ENCODE measurements at regions not wholly inside any gene's neighbourhood (a gene's known extent, or its start where the extent isn't known, plus 50 kb on each side); places are given as distances from the start of the nearest gene placed in this dataset.

DNA sequence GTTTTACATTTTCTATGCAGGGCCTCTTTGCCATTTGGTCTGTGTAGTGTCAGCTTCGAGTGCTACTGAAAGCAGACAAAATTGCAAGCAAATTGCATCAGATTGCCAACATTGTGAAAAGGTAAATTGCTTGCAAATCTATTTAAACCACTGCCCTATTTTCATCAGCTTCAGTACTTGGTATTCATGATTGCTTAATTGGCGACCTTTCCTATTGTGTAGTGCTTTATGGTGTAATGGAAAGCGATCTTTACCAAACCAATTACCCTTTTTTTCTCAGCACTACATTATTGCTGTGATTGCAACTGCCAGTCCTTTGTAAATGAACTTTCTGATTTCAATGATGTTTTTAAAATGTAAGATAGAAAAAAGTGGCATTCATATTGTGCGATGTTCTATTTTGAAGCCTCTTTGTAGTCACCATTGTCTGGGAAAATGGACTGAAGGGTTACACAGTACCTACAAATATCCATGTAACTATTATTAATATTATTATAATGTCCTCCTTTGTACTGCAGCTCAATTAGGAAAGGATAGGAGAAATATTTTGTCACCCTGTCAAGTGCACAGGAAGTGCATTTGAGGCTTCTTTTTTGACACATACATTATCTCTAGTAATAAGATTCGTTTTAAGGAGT, 177.7 kb upstream of the SP8 start:
- no peak for DNase-seq
- Mint-ChIP-seq H3K36me3 (ENCODE audit: low read depth) (no peaks in the 10 kb centered on the region), H3K9me3 (no peaks in the 10 kb centered on the region), H3K27ac (no peak overlapping the region), H3K4me3 (no peak overlapping the region), H3K27me3 (no peaks in the 10 kb centered on the region), H3K4me1 (ENCODE audit: low read depth) (no peaks in the 10 kb centered on the region)

DNA sequence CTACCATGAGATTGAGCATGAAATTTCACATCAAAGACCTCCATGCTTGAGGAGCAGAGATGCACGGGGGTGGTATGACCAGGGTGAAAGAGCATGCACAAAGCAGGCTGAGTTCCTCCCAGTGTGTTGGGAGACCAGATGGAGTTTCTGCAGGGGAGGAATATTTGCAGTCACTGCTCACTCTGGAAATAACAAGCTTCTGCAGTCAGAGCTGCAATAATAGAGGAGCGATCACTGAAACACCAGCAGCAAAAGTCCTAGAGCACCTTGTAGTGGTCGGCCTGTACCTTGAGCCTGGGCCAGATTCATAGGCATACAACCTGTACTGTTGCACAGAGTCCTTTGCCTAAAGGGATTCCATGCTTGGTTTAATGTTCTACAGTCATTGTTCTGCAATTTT, 184.5 kb upstream of the SP8 start:
- no peaks in the 10 kb centered on the region for H3K36me3 Mint-ChIP-seq (ENCODE audit: low read depth)
- no peak for DNase-seq
- no peak overlapping the region for H3K4me3 Mint-ChIP-seq
- no peaks in the 10 kb centered on the region for H3K9me3 Mint-ChIP-seq
- H3K4me1 Mint-ChIP-seq (ENCODE audit: low read depth) = no peaks in the 10 kb centered on the region
- H3K27ac Mint-ChIP-seq = no peak overlapping the region
- no peaks in the 10 kb centered on the region for H3K27me3 Mint-ChIP-seq

DNA sequence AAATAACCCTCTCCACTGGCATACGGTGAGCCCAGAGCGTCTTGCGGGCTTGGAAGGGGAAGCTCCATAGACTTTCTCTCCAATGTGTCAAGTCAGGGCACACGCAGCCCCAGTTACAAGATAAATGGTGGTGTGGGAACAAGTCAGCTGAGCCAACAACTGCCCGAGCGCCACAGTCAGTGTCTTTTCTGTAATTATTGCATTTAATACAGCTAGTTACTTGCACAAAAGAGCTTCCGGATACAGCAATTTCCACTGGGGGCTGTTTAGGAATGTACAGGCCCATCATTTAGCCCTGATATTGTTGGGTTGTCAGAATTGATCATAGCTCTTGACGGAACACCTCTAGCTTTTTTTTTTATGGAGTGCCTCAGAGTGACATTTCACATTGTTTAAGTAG, 193.5 kb upstream of the SP8 start:
- H3K4me1 Mint-ChIP-seq (ENCODE audit: low read depth) = no peaks in the 10 kb centered on the region
- no peaks in the 10 kb centered on the region for H3K36me3 Mint-ChIP-seq (ENCODE audit: low read depth)
- H3K4me3 Mint-ChIP-seq = no peak overlapping the region
- H3K27me3 Mint-ChIP-seq = no peaks in the 10 kb centered on the region
- H3K27ac Mint-ChIP-seq = no peak overlapping the region
- DNase-seq = no peak
- no peaks in the 10 kb centered on the region for H3K9me3 Mint-ChIP-seq

DNA sequence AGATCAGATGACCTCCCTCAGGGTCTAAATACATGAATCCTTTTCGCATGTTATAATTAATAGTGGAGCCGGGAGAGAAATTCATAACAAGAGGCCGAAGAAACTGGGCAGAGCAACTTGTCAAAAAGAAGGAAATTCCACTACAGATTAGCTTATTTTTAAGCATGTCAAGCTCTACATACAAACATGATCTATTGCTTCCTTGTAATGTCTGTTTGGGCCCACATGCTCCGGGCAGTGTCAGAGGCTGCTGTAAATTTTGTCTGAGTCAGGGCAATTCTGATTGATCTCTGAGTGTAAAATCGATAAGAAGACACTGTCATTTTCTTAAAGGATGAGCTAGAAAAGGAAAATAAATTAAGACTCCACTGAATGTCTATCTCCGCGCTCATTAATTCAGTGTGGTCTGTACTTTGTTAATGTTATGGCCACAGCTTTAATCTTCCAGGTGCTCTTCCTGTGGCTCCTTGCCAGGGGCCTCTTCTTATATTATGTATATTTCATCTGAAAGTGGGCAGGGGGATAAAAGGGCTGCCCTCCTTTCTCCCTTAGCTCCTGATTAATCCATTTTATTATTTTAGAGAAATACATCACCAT, 194.1 kb upstream of the SP8 start:
- no peak for DNase-seq
- H3K4me3 Mint-ChIP-seq = no peak overlapping the region
- no peaks in the 10 kb centered on the region for H3K4me1 Mint-ChIP-seq (ENCODE audit: low read depth)
- no peaks in the 10 kb centered on the region for H3K36me3 Mint-ChIP-seq (ENCODE audit: low read depth)
- H3K27me3 Mint-ChIP-seq = no peaks in the 10 kb centered on the region
- no peak overlapping the region for H3K27ac Mint-ChIP-seq
- H3K9me3 Mint-ChIP-seq = no peaks in the 10 kb centered on the region

DNA sequence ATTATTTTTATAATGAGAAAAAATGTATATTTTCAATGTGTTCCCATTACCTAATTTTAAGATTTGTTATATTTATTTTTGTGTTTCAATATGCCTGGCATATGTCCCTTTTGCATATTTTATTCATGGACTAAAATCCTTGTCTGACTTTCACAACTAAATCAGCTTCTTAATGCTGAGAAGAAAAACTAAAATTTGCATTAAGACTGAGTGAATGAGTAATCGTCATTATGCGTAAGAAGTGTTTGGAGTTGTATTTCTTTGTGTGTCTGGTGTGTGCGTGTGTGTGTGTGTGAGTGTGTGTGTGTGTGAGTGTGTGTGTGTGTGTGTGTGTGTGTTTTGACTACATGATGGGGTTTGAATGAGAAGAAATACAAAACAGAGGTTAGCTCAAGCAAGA, 201.7 kb upstream of the SP8 start:
- Mint-ChIP-seq H3K4me3 (no peak overlapping the region), H3K27me3 (no peaks in the 10 kb centered on the region), H3K9me3 (no peaks in the 10 kb centered on the region), H3K36me3 (ENCODE audit: low read depth) (no peaks in the 10 kb centered on the region), H3K27ac (no peak overlapping the region), H3K4me1 (ENCODE audit: low read depth) (no peaks in the 10 kb centered on the region)
- no peak for DNase-seq

DNA sequence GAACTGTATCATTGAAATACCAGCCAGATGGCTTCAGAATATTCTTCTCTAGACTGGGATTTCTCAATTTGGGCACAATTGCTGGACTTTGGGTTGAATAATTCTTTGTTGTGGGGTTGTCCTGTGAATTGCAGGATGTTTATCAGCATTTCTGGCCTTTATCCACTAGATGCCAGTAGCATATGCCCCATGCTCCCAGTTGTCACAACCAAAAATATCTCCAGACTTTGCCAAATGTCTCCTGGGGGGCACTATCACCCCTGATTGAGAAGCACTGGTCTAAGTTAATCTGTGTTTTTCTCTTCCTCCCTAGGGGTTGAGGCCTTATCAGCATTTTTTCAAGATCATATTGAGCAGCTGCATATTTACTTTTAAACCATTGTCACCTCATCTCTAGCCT, 204.9 kb upstream of the SP8 start:
- peaks cover 2% of the 10 kb centered on the region for H3K9me3 Mint-ChIP-seq
- no peaks in the 10 kb centered on the region for H3K36me3 Mint-ChIP-seq (ENCODE audit: low read depth)
- H3K27ac Mint-ChIP-seq = no peak overlapping the region
- H3K27me3 Mint-ChIP-seq = no peaks in the 10 kb centered on the region
- no peak overlapping the region for H3K4me3 Mint-ChIP-seq
- H3K4me1 Mint-ChIP-seq (ENCODE audit: low read depth) = no peaks in the 10 kb centered on the region
- DNase-seq = no peak

DNA sequence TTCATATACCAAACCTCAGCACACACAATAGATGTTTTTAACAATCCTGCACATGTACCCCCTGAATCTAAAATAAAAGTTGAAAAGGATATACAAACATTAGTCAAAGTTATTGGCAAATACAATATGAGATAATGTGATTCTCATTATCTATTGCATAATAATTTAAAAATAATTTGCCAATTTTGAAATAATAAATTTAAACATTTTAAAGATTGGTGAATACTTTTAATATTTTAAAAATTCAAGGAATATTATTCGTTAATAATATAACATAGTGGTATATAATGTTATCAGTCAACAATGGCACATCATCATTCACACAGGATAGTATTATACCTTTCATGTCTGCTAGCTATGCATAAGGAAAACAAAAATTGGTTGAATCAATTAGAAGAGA, 207.0 kb upstream of the SP8 start:
- Mint-ChIP-seq H3K36me3 (ENCODE audit: low read depth) (no peaks in the 10 kb centered on the region), H3K27ac (no peak overlapping the region), H3K4me3 (no peak overlapping the region), H3K4me1 (ENCODE audit: low read depth) (no peaks in the 10 kb centered on the region), H3K27me3 (peaks cover 6% of the 10 kb centered on the region), H3K9me3 (peaks cover 2% of the 10 kb centered on the region)
- no peak for DNase-seq

DNA sequence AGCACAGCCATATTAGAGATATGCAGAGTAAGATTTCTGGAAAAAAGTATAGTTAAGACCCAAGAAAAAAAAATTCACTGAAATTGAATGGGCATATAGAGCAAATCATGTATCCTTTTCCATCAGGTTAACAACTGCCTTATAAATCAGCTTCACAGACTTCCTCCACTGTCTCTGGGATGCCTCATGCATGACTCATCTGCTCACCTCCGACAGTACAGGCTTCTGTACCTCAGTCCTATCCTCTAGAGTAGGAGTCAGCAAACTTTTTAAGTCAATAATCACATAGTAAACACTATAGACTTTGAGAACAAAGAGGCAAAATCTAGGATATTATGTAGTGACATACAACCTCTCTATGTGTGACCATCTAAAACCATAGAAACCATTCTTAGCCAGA, 211.6 kb upstream of the SP8 start:
- Mint-ChIP-seq H3K27ac (no peak overlapping the region), H3K4me1 (ENCODE audit: low read depth) (no peaks in the 10 kb centered on the region), H3K4me3 (no peak overlapping the region), H3K27me3 (peaks cover 6% of the 10 kb centered on the region), H3K36me3 (ENCODE audit: low read depth) (no peaks in the 10 kb centered on the region), H3K9me3 (peaks cover 7% of the 10 kb centered on the region)
- DNase-seq = no peak

DNA sequence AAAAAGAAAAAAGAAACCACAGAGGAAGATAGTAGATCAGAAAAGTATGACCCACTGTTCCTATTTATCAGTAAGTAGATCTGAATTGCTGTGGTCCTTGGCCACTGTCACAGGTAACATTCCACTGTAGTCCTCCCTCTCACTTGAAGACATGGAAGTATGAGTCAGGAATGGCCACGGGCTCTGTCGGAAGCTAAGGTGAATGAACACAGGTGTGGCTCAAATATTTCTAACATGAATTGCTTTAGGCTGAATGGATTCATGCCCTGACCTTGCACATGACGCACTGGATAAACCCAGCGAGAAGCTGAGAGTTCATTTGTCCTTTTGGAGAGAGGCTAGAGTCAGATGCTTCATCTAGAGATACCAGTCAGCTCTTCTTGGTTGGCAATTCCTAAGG, 224.5 kb upstream of the SP8 start:
- Mint-ChIP-seq H3K4me1 (ENCODE audit: low read depth) (no peaks in the 10 kb centered on the region), H3K27me3 (no peaks in the 10 kb centered on the region), H3K36me3 (ENCODE audit: low read depth) (no peaks in the 10 kb centered on the region), H3K4me3 (no peak overlapping the region), H3K27ac (no peak overlapping the region), H3K9me3 (peaks cover 9% of the 10 kb centered on the region)
- no peak for DNase-seq

DNA sequence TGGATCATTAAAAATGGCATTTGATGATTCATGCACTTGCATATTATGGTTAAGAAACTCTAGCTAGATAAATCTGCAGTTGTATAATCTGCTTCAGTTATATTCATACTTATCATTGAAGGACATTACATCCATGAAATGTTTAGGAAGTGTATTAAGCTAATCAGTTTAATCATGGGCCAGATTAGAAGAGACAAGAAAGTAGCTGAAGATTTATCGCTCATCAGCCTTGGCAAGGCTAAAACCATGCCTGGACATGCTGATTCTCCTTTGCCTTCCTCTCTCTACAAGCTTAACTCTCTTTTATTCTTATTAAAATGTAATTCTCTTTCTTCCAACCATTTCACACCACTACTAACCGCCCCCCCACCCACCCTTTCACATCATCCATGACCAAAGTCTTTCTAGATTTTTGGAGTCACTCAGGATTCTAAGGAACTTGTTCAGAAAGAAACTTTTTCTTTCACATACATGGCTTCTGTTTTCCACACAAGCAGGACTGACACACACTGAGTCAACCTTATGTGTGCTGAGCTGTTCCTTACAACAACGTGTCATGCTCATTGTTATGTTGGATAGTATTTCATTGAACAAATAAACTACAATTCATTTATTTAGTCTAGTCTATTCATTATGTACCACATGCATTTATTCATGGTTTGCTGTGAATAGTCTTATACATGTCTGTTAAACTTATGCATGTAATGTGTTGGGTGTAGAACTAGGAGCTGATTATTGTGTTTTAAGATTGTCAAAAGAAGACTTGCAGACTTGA, 227.3 kb upstream of the SP8 start:
- H3K9me3 Mint-ChIP-seq = no peaks in the 10 kb centered on the region
- H3K27ac Mint-ChIP-seq = no peak overlapping the region
- no peak for DNase-seq
- no peaks in the 10 kb centered on the region for H3K27me3 Mint-ChIP-seq
- H3K36me3 Mint-ChIP-seq (ENCODE audit: low read depth) = no peaks in the 10 kb centered on the region
- no peaks in the 10 kb centered on the region for H3K4me1 Mint-ChIP-seq (ENCODE audit: low read depth)
- no peak overlapping the region for H3K4me3 Mint-ChIP-seq

DNA sequence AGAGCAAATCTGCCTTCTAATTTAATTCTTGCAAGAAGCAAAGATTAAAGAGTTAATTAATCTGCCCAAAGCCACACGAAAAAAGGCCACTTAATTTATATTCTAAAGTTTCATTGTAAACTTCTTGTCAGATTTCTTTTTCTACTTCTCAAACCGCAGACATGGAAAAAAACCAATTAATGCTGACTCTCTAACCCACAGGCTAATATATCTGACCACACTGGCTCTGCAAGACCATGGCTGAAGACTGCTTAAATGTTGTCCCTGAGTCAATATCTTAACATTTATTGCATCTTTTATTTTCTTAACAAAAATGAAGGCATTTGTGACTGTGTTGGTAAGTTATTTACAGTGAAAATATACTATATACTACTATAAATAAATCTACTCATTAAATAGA, 234.0 kb upstream of the SP8 start:
- no peaks in the 10 kb centered on the region for H3K27me3 Mint-ChIP-seq
- no peak for DNase-seq
- H3K36me3 Mint-ChIP-seq (ENCODE audit: low read depth) = no peaks in the 10 kb centered on the region
- H3K4me3 Mint-ChIP-seq = no peak overlapping the region
- H3K27ac Mint-ChIP-seq = no peak overlapping the region
- no peaks in the 10 kb centered on the region for H3K9me3 Mint-ChIP-seq
- H3K4me1 Mint-ChIP-seq (ENCODE audit: low read depth) = no peaks in the 10 kb centered on the region

DNA sequence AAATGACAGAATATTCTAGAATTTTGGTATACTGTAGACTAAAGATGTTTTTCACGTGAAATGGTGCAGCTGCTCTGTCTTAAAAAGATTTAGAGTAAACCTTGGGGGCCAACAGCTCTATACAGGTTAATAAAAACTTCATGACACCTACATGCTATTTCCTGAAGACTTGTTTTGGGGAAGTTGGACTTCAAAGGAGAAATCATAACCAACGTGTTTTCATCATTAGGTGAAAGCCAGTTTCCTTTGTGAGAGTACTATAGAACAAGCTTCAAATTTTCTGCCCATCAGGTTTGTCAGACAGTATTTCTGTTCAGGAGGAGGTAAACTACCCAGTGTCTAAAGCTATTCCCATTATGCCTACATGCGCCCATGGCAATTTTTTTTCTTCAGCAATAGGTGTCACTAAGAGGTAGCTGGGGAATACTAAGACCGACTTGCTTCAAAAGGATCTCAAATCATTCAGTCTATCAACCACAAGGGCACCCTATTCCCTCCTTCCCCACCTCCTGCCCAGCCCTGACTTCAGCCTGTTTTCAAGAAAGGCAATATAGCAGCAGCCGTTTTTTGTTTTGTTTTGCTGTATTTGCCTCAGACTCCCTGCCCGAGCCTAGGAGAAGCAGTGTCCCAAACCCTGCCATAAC, 237.3 kb upstream of the SP8 start:
- H3K36me3 Mint-ChIP-seq (ENCODE audit: low read depth) = no peaks in the 10 kb centered on the region
- DNase-seq = no peak
- no peaks in the 10 kb centered on the region for H3K4me1 Mint-ChIP-seq (ENCODE audit: low read depth)
- no peaks in the 10 kb centered on the region for H3K9me3 Mint-ChIP-seq
- no peak overlapping the region for H3K27ac Mint-ChIP-seq
- H3K27me3 Mint-ChIP-seq = no peaks in the 10 kb centered on the region
- no peak overlapping the region for H3K4me3 Mint-ChIP-seq

DNA sequence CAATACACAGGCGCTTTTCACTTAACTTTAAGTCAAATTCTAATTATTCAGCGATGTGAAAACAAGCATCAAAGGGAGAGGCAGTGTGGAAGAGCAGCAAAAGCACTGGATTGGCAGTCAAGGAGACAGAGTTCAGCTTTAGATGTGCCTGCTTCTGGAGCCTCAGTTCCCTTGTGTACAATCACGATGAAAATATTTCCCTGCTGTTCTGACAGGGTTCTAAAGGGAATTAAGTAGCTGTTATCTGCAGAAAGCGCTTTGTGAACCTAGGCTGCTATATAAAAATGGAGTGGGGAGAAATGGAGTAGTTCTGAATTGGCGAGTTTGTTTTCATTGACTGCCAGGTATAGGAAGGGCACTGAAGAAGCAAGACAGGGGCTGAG, 237.8 kb upstream of the SP8 start:
- H3K27ac Mint-ChIP-seq = no peak overlapping the region
- H3K9me3 Mint-ChIP-seq = no peaks in the 10 kb centered on the region
- no peak overlapping the region for H3K4me3 Mint-ChIP-seq
- H3K27me3 Mint-ChIP-seq = no peaks in the 10 kb centered on the region
- no peaks in the 10 kb centered on the region for H3K4me1 Mint-ChIP-seq (ENCODE audit: low read depth)
- H3K36me3 Mint-ChIP-seq (ENCODE audit: low read depth) = no peaks in the 10 kb centered on the region
- DNase-seq = no peak

DNA sequence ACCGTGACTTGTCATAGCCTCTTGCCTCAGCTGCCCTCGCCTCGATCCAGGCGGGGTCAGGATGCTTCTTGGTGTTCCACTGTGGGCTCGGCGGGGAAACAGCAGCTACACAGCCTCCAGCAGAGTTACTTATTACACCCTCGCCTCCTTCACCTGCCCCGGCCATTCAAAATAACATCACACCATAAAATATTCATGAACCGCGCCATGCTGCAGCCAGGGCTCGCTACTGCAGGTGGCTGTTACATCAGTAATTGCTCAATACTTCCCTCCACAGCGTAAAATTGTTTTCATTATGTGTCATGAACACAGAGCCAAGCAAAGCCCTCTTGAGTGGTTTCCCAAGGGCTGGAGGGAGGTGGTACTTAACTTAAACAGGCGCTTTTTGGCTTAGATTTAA, 241.5 kb upstream of the SP8 start:
- DNase-seq = no peak
- Mint-ChIP-seq H3K4me3 (no peak overlapping the region), H3K9me3 (no peaks in the 10 kb centered on the region), H3K4me1 (ENCODE audit: low read depth) (no peaks in the 10 kb centered on the region), H3K27ac (no peak overlapping the region), H3K27me3 (no peaks in the 10 kb centered on the region), H3K36me3 (ENCODE audit: low read depth) (no peaks in the 10 kb centered on the region)

DNA sequence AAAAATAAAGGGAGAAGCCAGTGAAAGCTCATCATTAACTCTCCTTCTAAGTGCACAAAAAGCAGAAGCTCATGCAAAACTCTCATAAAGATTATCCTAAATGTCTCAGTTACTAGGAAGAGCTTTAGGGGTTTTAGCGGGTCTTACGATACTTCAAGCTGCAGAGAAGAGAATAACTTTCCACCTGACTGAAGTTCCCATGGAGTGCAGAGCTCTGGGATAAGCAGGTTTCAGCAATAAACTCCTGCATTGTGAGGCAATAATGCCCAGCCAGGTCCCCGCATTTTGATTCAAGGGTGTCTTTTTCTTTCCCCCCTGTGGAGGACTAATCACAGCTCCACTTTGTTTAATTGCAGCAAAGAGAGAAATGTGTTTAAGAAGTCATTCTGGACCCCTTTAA, 241.9 kb upstream of the SP8 start:
- DNase-seq = no peak
- Mint-ChIP-seq H3K36me3 (ENCODE audit: low read depth) (no peaks in the 10 kb centered on the region), H3K4me1 (ENCODE audit: low read depth) (no peaks in the 10 kb centered on the region), H3K4me3 (no peak overlapping the region), H3K9me3 (no peaks in the 10 kb centered on the region), H3K27ac (no peak overlapping the region), H3K27me3 (no peaks in the 10 kb centered on the region)
